ENCODE measurements at regions not wholly inside any gene's neighbourhood (a gene's known extent, or its start where the extent isn't known, plus 50 kb on each side); places are given as distances from the start of the nearest gene placed in this dataset.

GRCh38 chr2:103010306-103010705, 248.5 kb downstream of the TMEM182 start:
- intact Hi-C loops (cut with DNase I), result no loop called here
- Histone ChIP-seq H3K36me3 (no peaks in the 10 kb centered on the region), H3K9me3 (no peaks in the 10 kb centered on the region), H3K4me3 (no peak overlapping the region), H3K27ac (no peak overlapping the region), H3K4me1 (no peaks in the 10 kb centered on the region), H3K27me3 (no peaks in the 10 kb centered on the region)
- no peak for TF ChIP-seq POLR2AphosphoS5 (IDR thresholded peaks at IDR 0.05; ENCODE audit: insufficient read depth in 1 of 2, low read depth in 1 of 2)
- TF ChIP-seq CTCF (IDR thresholded peaks at IDR 0.05), result no peak
- no peak for TF ChIP-seq POLR2A (IDR thresholded peaks at IDR 0.05)
- DNase-seq (ENCODE audit: extremely low spot score in 2 of 2), result no peak

- intact Hi-C loops (cut with DNase I), result no loop called here
- TF ChIP-seq POLR2A (IDR thresholded peaks at IDR 0.05), result no peak
- TF ChIP-seq POLR2AphosphoS5 (IDR thresholded peaks at IDR 0.05; ENCODE audit: insufficient read depth in 1 of 2, low read depth in 1 of 2), result no peak
- TF ChIP-seq CTCF (IDR thresholded peaks at IDR 0.05), result no peak
- Histone ChIP-seq H3K9me3 (no peaks in the 10 kb centered on the region), H3K4me3 (no peak overlapping the region), H3K27me3 (no peaks in the 10 kb centered on the region), H3K36me3 (no peaks in the 10 kb centered on the region), H3K27ac (no peak overlapping the region), H3K4me1 (no peaks in the 10 kb centered on the region)
- no peak for DNase-seq (ENCODE audit: extremely low spot score in 2 of 2)
Measured at GRCh38 chr2:103010751-103011150, 248.9 kb downstream of the TMEM182 start.

- TF ChIP-seq POLR2A (IDR thresholded peaks at IDR 0.05) (no peak), POLR2AphosphoS5 (IDR thresholded peaks at IDR 0.05; ENCODE audit: insufficient read depth in 1 of 2, low read depth in 1 of 2) (no peak), CTCF (IDR thresholded peaks at IDR 0.05) (no peak)
- Histone ChIP-seq H3K4me3 (no peak overlapping the region), H3K27ac (no peak overlapping the region), H3K36me3 (no peaks in the 10 kb centered on the region), H3K27me3 (no peaks in the 10 kb centered on the region), H3K9me3 (no peaks in the 10 kb centered on the region), H3K4me1 (no peaks in the 10 kb centered on the region)
- no peak for DNase-seq (ENCODE audit: extremely low spot score in 2 of 2)
- intact Hi-C loops (cut with DNase I), result no loop called here
Measured at GRCh38 chr2:103012590-103012989, 250.8 kb downstream of the TMEM182 start.

- Histone ChIP-seq H3K4me3 (no peak overlapping the region), H3K36me3 (no peaks in the 10 kb centered on the region), H3K27me3 (no peaks in the 10 kb centered on the region), H3K9me3 (no peaks in the 10 kb centered on the region), H3K4me1 (no peaks in the 10 kb centered on the region), H3K27ac (no peak overlapping the region)
- no peak for DNase-seq (ENCODE audit: extremely low spot score in 2 of 2)
- TF ChIP-seq POLR2A (IDR thresholded peaks at IDR 0.05) (no peak), CTCF (IDR thresholded peaks at IDR 0.05) (no peak), POLR2AphosphoS5 (IDR thresholded peaks at IDR 0.05; ENCODE audit: insufficient read depth in 1 of 2, low read depth in 1 of 2) (no peak)
- intact Hi-C loops (cut with DNase I), result no loop called here
Measured at GRCh38 chr2:103025056-103025455, 263.2 kb downstream of the TMEM182 start.

- Histone ChIP-seq H3K27ac (no peak overlapping the region), H3K4me3 (no peak overlapping the region), H3K27me3 (no peaks in the 10 kb centered on the region), H3K9me3 (no peaks in the 10 kb centered on the region), H3K4me1 (no peaks in the 10 kb centered on the region), H3K36me3 (no peaks in the 10 kb centered on the region)
- intact Hi-C loops (cut with DNase I), result no loop called here
- no peak for DNase-seq (ENCODE audit: extremely low spot score in 2 of 2)
- TF ChIP-seq POLR2A (IDR thresholded peaks at IDR 0.05), result no peak
Measured at GRCh38 chr2:103028181-103028580, 266.4 kb downstream of the TMEM182 start.
